MCF 10A (cell line): ENCODE measurements at regions not wholly inside any gene's neighbourhood (a gene's known extent, or its start where the extent isn't known, plus 50 kb on each side); places are given as distances from the start of the nearest gene placed in this dataset.

Source experiments
- BruUV-seq: library from RNA; stranded (reverse); fragments of 400-500 nt; replicated peaks from 2 replicates; lab custom pipeline; 2021; lab: Mats Ljungman, UMichigan
- CTCF ChIA-PET: fragments of 300-600 bp; sonication (Branson Sonifier 250); formaldehyde crosslinking; extraction: SDS; loops from one replicate; lab custom pipeline; 2021; ENCODE audit warnings: antibody characterized with exemption, inconsistent platforms; lab: Yijun Ruan, JAX
- POLR2A ChIA-PET: fragments of 300-600, 350-650 bp; sonication (Branson Sonifier 250); formaldehyde crosslinking; extraction: SDS; loops from one replicate; lab custom pipeline; 2020; ENCODE audit warnings: antibody characterized with exemption, inconsistent platforms; lab: Yijun Ruan, JAX
- DNase-seq: peaks from one replicate; pipeline ENCODE4 v3.0.0-alpha.2; 2018; ENCODE audit not compliant: unreplicated experiment
- H3K27ac Mint-ChIP-seq: one replicate; pipeline ENCODE4 v1.8.0; 2022; ENCODE audit warnings: mild to moderate bottlenecking, low read depth, mixed read lengths; ENCODE audit not compliant: unreplicated experiment
- H3K27me3 Mint-ChIP-seq: one replicate; pipeline ENCODE4 v1.8.0; 2022; ENCODE audit warnings: mixed read lengths; ENCODE audit not compliant: insufficient read depth, unreplicated experiment
- H3K36me3 Mint-ChIP-seq: one replicate; pipeline ENCODE4 v1.8.0; 2022; ENCODE audit warnings: mild to moderate bottlenecking, moderate library complexity, mixed read lengths; ENCODE audit not compliant: insufficient read depth, unreplicated experiment
- H3K4me1 Mint-ChIP-seq: one replicate; pipeline ENCODE4 v1.8.0; 2022; ENCODE audit warnings: mixed read lengths; ENCODE audit not compliant: insufficient read depth, unreplicated experiment
- H3K4me3 Mint-ChIP-seq: one replicate; pipeline ENCODE4 v1.8.0; 2022; ENCODE audit warnings: mild to moderate bottlenecking, moderate library complexity, mixed read lengths; ENCODE audit not compliant: unreplicated experiment
- H3K9me3 Mint-ChIP-seq: one replicate; pipeline ENCODE4 v1.8.0; 2022; ENCODE audit warnings: mixed read lengths; ENCODE audit not compliant: unreplicated experiment
- CTCF ChIP-seq: fragments of 200-600 bp; IDR thresholded peaks from one replicate; pipeline ENCODE4 v1.8.0; 2022; ENCODE audit warnings: antibody characterized with exemption, mild to moderate bottlenecking; ENCODE audit not compliant: unreplicated experiment
- intact Hi-C: fragments of 100-400 bp; cut with micrococcal nuclease; formaldehyde crosslinking; loops from 2 replicates; pipeline ENCODE4 v1.14.1; 2022

DNA sequence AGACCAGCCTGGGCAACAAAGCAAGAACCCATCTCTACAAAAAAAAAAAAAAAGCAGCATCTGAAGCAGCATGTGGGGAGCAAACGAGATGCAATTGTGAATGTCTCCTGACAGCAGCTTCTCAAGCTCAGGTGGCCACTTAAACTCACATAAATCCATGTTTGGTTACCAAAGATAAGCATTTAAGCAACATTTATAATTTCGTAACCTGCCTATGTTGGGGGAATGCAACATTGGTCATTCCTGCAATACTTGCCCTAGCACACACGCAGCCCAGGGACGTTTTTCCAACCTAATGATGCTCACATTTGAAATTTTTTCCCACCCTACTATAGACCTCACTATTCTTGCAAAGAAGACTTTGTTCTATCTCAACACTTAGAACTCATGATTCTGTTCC, 113.3 kb downstream of the ZFP64 start:
- H3K9me3 Mint-ChIP-seq, result no peaks in the 10 kb centered on the region

DNA sequence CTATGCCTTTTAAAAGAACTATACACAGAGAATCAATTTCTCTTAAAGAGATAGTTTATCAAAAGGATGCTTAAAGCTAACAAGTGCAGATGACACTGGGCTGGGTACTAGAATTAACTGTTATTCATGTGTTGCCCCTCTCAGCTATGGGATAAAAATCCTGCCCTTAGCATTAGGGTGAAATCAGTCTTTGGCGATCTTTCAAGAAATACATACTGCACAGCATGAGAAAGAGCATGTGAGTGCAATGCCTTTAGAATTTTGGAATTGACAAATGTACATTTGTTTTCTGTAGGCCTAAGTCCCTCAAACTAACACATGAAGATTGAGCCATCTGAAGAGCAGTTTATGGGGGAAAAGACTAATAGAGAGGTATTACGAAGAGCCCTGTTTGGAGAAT, 115.4 kb downstream of the ZFP64 start:
- Mint-ChIP-seq H3K4me1 (peaks cover 6% of the 10 kb centered on the region), H3K4me3 (no peak overlapping the region), H3K36me3 (no peaks in the 10 kb centered on the region), H3K9me3 (no peaks in the 10 kb centered on the region), H3K27ac (no peak overlapping the region), H3K27me3 (no peaks in the 10 kb centered on the region)
- peak; percentile 24 for DNase-seq
- BruUV-seq, result no TSS peak
- intact Hi-C loops, result no loop called here
- CTCF ChIA-PET, result interaction anchor here (0.6 to 1.0 kb wide), 6 partner anchors 9 to 1083 kb away, joined by 3 to 4 read pairs (median 3); no protein-coding TSS in a partner anchor
- no peak for TF ChIP-seq CTCF
- POLR2A ChIA-PET, result no interaction called here

More for the DNA sequence above, 113.3 kb downstream of the ZFP64 start:
- Mint-ChIP-seq H3K4me1 (peaks cover 16% of the 10 kb centered on the region), H3K4me3 (no peak overlapping the region), H3K27me3 (no peaks in the 10 kb centered on the region), H3K36me3 (no peaks in the 10 kb centered on the region), H3K27ac (no peak overlapping the region)
- intact Hi-C loops, result no loop called here
- POLR2A ChIA-PET, result no interaction called here
- TF ChIP-seq CTCF, result no peak
- no peak for DNase-seq
- CTCF ChIA-PET, result interaction anchor here (0.6 to 8.7 kb wide), 7 partner anchors 11 to 1478 kb away, joined by 3 to 97 read pairs (median 4); no protein-coding TSS in a partner anchor
- BruUV-seq, result no TSS peak

- DNase-seq, result no peak
- no peak for TF ChIP-seq CTCF
- H3K27ac Mint-ChIP-seq, result no peak overlapping the region
- H3K27me3 Mint-ChIP-seq, result no peaks in the 10 kb centered on the region
- no peak overlapping the region for H3K4me3 Mint-ChIP-seq
- intact Hi-C loops, result no loop called here
- peaks cover 6% of the 10 kb centered on the region for H3K4me1 Mint-ChIP-seq
- CTCF ChIA-PET, result interaction anchor here (0.5 to 5.2 kb wide), 4 partner anchors 8 to 435 kb away, joined by 3 to 40 read pairs (median 3); no protein-coding TSS in a partner anchor
- no peaks in the 10 kb centered on the region for H3K36me3 Mint-ChIP-seq
- no peaks in the 10 kb centered on the region for H3K9me3 Mint-ChIP-seq
- BruUV-seq, result no TSS peak
- POLR2A ChIA-PET, result no interaction called here
Observed at GRCh38 chr20:52075400-52075799, 116.2 kb downstream of the ZFP64 start.

DNA sequence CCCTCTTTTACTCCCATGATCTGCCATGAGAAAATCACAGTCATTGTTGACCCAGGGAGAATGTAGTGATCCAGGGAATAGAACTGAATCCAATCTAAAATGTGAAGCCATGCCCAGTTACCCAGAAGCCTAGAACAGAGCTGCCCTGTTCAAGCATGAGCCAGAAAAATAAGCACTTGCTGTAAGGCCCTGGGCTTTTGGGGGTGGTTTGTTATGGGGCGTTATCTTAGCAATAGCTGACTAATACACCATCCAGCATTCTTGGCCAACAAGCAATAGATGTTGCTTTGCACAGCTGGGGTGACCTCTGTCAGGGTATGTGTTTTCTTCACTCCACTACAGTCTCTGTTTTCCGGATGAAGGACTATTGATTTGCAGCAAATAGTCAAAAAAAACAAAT, 120.4 kb downstream of the ZFP64 start:
- peaks cover 2% of the 10 kb centered on the region for H3K4me1 Mint-ChIP-seq
- no peaks in the 10 kb centered on the region for H3K9me3 Mint-ChIP-seq
- TF ChIP-seq CTCF, result no peak
- no peaks in the 10 kb centered on the region for H3K36me3 Mint-ChIP-seq
- H3K27ac Mint-ChIP-seq, result no peak overlapping the region
- POLR2A ChIA-PET, result no interaction called here
- CTCF ChIA-PET, result interaction anchor here (1.1 to 5.2 kb wide), 3 partner anchors 12 to 358 kb away, joined by 3 to 40 read pairs (median 13); no protein-coding TSS in a partner anchor
- DNase-seq, result no peak
- intact Hi-C loops, result no loop called here
- no peaks in the 10 kb centered on the region for H3K27me3 Mint-ChIP-seq
- H3K4me3 Mint-ChIP-seq, result no peak overlapping the region
- no TSS peak for BruUV-seq
